Mesothelial cell of epicardium (in vitro differentiated cells): ENCODE measurements at regions not wholly inside any gene's neighbourhood (a gene's known extent, or its start where the extent isn't known, plus 50 kb on each side); places are given as distances from the start of the nearest gene placed in this dataset.

Experiments used
- DNase-seq, 2 experiments: peaks; one replicate each; pipeline ENCODE4 v3.0.0; 2021; ENCODE audit warnings: low spot score in 2 of 2; ENCODE audit not compliant: unreplicated experiment in 2 of 2
- H3K27ac Mint-ChIP-seq: 2 replicates; pipeline ENCODE4 v1.8.0; 2021; ENCODE audit warnings: mixed read lengths
- H3K27me3 Mint-ChIP-seq: 2 replicates; pipeline ENCODE4 v1.8.0; 2021; ENCODE audit warnings: low read depth, mixed read lengths
- H3K36me3 Mint-ChIP-seq: 2 replicates; pipeline ENCODE4 v1.8.0; 2021; ENCODE audit warnings: mixed read lengths
- H3K4me1 Mint-ChIP-seq: 2 replicates; pipeline ENCODE4 v1.8.0; 2021; ENCODE audit warnings: mixed read lengths
- H3K4me3 Mint-ChIP-seq: 2 replicates; pipeline ENCODE4 v1.8.0; 2021; ENCODE audit warnings: mild to moderate bottlenecking, moderate library complexity, mixed read lengths
- H3K9me3 Mint-ChIP-seq: 2 replicates; pipeline ENCODE4 v1.8.0; 2021; ENCODE audit warnings: mixed read lengths
- CTCF ChIP-seq: fragments of 200-600 bp; sonication (generic); IDR thresholded peaks from one replicate; pipeline ENCODE4 v1.5.0; 2021; ENCODE audit warnings: antibody characterized with exemption; ENCODE audit not compliant: unreplicated experiment

GRCh38 chr5:12636209-12636608 is 732.0 kb upstream of the CTNND2 start:
- Mint-ChIP-seq H3K4me3 (no peak overlapping the region), H3K9me3 (no peaks in the 10 kb centered on the region), H3K4me1 (no peaks in the 10 kb centered on the region), H3K27me3 (no peaks in the 10 kb centered on the region), H3K36me3 (no peaks in the 10 kb centered on the region), H3K27ac (no peak overlapping the region)
- no peak for TF ChIP-seq CTCF
- DNase-seq = no peak

- Mint-ChIP-seq H3K36me3 (no peaks in the 10 kb centered on the region), H3K4me3 (no peak overlapping the region), H3K9me3 (peaks cover 4% of the 10 kb centered on the region), H3K27me3 (no peaks in the 10 kb centered on the region), H3K4me1 (no peaks in the 10 kb centered on the region), H3K27ac (no peak overlapping the region)
- TF ChIP-seq CTCF = no peak
- no peak for DNase-seq
These were observed 722.3 kb upstream of the CTNND2 start for GRCh38 chr5:12626556-12626955.

- H3K4me1 Mint-ChIP-seq = no peaks in the 10 kb centered on the region
- H3K4me3 Mint-ChIP-seq = no peak overlapping the region
- no peak for DNase-seq
- H3K27me3 Mint-ChIP-seq = no peaks in the 10 kb centered on the region
- no peak for TF ChIP-seq CTCF
- H3K27ac Mint-ChIP-seq = no peak overlapping the region
- H3K36me3 Mint-ChIP-seq = no peaks in the 10 kb centered on the region
- peaks cover 11% of the 10 kb centered on the region for H3K9me3 Mint-ChIP-seq
These were observed 721.5 kb upstream of the CTNND2 start for GRCh38 chr5:12625667-12626263.

GRCh38 chr5:12624776-12625560 is 720.7 kb upstream of the CTNND2 start:
- H3K27me3 Mint-ChIP-seq = no peaks in the 10 kb centered on the region

GRCh38 chr5:12623408-12623807 is 719.2 kb upstream of the CTNND2 start:
- no peaks in the 10 kb centered on the region for H3K36me3 Mint-ChIP-seq
- no peak overlapping the region for H3K27ac Mint-ChIP-seq
- no peaks in the 10 kb centered on the region for H3K27me3 Mint-ChIP-seq
- no peaks in the 10 kb centered on the region for H3K4me1 Mint-ChIP-seq
- DNase-seq = no peak
- no peak for TF ChIP-seq CTCF
- H3K9me3 Mint-ChIP-seq = peaks cover 24% of the 10 kb centered on the region
- H3K4me3 Mint-ChIP-seq = no peak overlapping the region

More at GRCh38 chr5:12624776-12625560, 720.7 kb upstream of the CTNND2 start:
- no peak overlapping the region for H3K4me3 Mint-ChIP-seq
- no peaks in the 10 kb centered on the region for H3K36me3 Mint-ChIP-seq
- peaks cover 15% of the 10 kb centered on the region for H3K9me3 Mint-ChIP-seq
- H3K27ac Mint-ChIP-seq = no peak overlapping the region
- DNase-seq = no peak
- TF ChIP-seq CTCF = no peak
- H3K4me1 Mint-ChIP-seq = no peaks in the 10 kb centered on the region
